ENCODE measurements at regions not wholly inside any gene's neighbourhood (a gene's known extent, or its start where the extent isn't known, plus 50 kb on each side); places are given as distances from the start of the nearest gene placed in this dataset.

DNA sequence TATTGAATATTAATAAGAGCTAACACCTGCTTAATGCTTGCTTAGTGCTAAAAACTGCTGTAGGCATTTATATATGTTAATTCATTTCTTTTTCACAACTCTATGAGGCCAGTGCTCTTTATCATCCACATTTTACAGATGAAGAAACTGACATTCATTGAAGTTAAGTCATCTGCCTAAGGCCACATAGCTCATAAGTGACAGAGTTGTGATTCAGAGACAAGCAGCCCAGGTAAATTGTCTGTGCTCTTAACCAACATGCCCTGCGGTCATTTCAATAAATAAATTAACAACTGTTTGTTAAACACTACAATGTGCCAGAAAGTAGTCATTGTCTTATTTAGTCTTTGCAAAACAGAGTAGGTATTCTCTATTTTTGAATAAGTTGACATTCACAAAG lies 1354.4 kb upstream of the C9orf72 start:
- TF ChIP-seq HDGF (IDR thresholded peaks at IDR 0.05) (no peak), EP300 (IDR thresholded peaks at IDR 0.05; ENCODE audit: low read length) (no peak), XRCC5 (IDR thresholded peaks at IDR 0.05; ENCODE audit: low read depth, low read length) (no peak), JUND (IDR thresholded peaks at IDR 0.05; ENCODE audit: borderline replicate concordance, low read depth, low read length) (no peak), JUND (tag; IDR thresholded peaks at IDR 0.05; ENCODE audit: borderline replicate concordance, low read depth, low read length) (no peak), ERF (CRISPR knock-in tag; IDR thresholded peaks at IDR 0.05) (no peak), TFAM (CRISPR knock-in tag; conservative IDR thresholded peaks at IDR 0.05) (no peak), ETV6 (IDR thresholded peaks at IDR 0.05; ENCODE audit: borderline replicate concordance in 1 of 2, low read depth in 2 of 2, low read length in 1 of 2) (no peak), ETV6 (CRISPR knock-in tag; IDR thresholded peaks at IDR 0.05; ENCODE audit: borderline replicate concordance) (no peak)

All from K562 (cell line).